Activated CD4-positive, alpha-beta T cell treated with anti-CD3 and anti-CD28 coated beads, Interleukin-2, amount 50 U/mL, for 1 hour (primary cell): ENCODE measurements at regions not wholly inside any gene's neighbourhood (a gene's known extent, or its start where the extent isn't known, plus 50 kb on each side); places are given as distances from the start of the nearest gene placed in this dataset.

ENCODE experiments used
- DNase-seq: peaks from one replicate; pipeline ENCODE4 v3.0.0-alpha.2; 2020

- no peak for DNase-seq
Observed at GRCh38 chr13:59178344-59178743, 985.4 kb downstream of the DIAPH3 start.

- no peak for DNase-seq
Observed at GRCh38 chr13:59182241-59182640, 981.5 kb downstream of the DIAPH3 start.

DNA sequence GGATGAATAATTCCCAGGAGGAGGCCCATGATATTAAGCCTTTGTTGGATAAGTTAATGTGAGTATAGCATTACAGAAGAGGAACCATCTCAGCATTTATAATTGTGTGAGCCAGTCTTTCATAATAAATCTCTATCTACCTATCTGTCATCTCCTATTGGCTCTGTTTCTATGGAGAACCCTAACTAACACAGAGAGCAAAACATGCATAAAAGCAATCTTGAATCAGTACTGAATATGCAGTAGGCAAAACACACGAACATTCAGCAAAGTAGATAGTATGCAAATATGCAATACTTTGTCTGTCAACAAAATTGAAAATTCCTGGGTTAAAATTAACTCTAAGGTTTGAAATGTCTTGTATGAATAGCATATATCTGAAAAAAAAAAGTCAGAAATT is 966.3 kb downstream of the DIAPH3 start:
- DNase-seq: no peak

GRCh38 chr13:59201841-59202240 is 961.9 kb downstream of the DIAPH3 start:
- no peak for DNase-seq

DNA sequence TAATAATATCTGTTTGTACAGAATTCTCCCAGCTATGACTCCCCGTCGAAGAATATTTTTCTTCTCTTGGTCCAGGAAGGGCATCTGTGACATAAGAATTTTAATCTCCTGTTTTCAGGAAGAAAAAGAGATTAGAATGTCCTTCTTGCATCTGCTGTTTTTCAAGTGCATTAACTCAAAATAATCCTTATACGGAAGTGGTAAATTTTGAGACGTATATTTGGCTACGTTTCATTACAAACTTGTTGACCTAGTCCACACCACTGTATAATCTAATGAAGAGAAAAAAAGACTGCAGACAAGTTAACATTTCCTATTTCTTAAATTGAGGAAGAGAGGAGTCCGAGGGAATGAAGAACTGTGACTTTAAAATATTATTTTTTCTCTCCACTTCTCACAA is 959.9 kb downstream of the DIAPH3 start:
- no peak for DNase-seq

- no peak for DNase-seq
Observed at GRCh38 chr13:59205501-59205900, 958.2 kb downstream of the DIAPH3 start.

DNA sequence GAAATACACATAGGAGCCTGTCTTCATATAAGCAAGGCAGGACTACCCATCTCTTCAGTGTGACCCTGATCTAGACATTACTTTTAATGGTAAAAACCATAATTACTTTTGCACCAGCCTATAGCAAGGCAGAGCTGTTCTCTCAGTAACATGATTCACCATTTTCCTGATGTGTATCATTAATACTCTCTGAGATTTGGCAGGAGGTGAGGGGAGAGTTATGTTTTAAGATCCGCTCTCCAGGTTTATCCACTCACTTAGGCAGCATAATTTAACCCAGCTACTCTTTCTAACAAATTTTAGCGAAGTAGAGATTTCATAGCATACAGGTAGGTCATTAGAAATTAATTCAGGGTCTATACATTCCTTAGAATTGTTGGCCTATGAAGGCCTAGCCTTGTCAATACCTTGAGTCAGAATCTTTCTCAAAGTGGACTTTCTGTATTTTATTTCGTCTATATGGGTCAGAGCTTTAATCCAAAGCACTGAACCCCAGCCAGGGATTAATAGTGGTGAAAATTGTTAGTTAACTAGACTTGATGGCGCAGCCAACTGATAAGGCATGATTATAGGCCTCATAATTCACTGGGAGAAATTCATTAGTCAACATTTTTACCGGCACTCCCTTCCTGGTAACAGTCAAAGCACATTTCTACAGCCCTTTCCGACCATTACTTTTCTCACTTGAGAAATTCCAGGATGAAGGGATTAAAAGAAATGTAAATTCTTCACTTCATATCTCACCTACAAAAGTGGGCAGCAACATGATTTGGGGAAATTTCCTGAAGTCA is 955.1 kb downstream of the DIAPH3 start:
- DNase-seq: no peak

- DNase-seq: no peak
Observed at GRCh38 chr13:59210543-59210942, 953.2 kb downstream of the DIAPH3 start.

- DNase-seq: no peak
Observed at GRCh38 chr13:59211606-59212005, 952.1 kb downstream of the DIAPH3 start.

GRCh38 chr13:59229401-59229800 is 934.3 kb downstream of the DIAPH3 start:
- no peak for DNase-seq

- no peak for DNase-seq
Observed at GRCh38 chr13:59229861-59230260, 933.9 kb downstream of the DIAPH3 start.

DNA sequence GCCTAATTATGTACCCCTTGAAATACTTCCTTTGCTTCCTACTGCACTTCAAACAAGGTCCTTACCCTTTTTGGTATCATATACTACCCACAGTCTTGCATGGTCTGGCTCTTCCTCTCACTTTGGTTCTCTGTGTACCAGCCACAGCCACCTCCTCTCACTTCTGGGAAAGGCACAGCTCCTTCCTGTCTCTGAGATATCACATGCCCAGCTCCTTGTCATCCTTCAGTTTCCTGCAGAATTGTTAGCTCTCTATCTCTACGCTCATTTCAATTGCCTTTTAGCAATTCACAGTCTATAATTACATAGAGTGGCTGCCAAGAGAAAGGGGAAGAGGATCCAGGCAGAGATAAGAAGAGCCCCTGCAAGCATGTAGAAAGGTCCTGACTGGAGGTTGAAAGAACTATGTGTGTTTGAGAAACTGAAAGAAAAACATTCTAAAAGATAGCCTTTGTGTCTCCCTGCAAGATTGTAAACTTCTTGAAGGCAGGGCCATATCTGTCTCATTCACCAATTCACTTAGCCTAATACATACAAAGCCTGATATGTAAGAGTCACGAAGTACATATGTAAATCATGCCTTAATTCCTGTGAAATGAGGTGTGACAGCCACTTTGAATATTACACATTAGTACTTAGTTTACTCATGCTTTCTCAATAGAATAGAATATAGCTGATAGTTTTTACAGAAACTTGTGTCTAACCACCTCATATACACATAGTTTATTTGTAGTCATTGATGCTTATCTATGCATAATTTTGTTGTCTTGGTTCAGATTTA is 933.1 kb downstream of the DIAPH3 start:
- no peak for DNase-seq

DNA sequence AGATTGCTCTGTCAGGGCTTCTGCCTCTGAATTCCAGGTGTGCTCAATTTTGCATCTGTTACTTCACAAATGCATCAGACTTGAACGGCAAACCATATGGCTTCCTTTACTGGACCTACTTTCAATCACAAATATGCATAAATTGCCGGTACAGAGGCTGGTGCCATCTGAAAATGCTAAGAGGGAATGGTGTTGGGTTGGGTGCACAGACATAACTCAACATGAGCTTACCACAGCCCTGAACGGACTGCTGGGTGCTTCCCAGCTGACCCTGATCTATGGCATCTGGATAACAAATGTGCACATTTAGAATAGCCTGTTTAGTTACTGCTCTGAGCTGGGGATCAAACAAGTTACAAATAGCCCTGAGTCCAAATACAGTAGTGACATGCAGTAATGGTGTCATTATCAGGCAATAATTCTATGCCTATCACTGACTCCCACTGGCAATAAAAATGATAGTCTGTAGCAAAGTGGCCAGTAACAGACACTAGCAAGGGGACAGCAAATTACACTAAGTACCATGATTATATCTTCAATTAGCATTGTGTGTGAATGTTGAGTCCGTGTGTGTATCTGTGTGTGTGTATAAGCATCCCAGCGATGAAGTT is 927.3 kb downstream of the DIAPH3 start:
- no peak for DNase-seq

DNA sequence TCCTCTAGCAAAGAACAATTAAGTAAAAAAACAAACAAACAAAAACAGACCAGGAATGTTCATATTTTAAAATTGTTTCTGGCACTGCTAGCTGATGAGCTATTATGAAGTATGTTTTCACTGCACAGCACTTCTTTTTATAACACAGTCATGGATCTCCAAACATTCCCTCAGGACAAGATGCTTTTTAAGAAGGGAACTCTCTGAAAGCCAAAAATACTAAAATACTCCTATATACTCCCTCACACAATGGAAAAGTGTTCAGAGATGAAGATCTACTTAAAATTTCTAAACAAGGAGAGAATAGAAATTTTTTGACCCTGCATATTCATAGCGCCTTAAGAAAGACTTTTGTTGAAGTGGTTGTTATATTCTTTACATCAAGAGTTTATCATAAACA is 926.8 kb downstream of the DIAPH3 start:
- DNase-seq: no peak

DNA sequence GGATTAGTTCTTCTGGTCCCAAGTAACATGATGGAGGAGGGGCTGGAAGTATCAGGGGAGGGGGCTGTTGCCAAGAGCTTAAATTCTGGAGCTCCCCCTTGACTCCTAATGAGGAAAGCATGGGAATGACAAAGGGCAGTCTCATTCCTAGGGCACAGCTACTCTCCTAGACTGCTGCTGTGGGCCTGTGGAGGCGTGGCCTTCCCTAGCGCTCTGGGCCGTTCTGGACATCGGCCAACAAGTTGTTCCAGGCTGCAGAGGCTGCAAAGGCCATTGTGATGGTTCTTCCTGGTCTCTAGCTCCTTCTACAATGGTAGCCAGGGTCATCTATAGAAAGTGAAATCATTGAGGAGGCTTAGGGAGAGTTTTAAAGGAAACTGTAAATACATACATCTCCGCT is 916.6 kb downstream of the DIAPH3 start:
- no peak for DNase-seq

DNA sequence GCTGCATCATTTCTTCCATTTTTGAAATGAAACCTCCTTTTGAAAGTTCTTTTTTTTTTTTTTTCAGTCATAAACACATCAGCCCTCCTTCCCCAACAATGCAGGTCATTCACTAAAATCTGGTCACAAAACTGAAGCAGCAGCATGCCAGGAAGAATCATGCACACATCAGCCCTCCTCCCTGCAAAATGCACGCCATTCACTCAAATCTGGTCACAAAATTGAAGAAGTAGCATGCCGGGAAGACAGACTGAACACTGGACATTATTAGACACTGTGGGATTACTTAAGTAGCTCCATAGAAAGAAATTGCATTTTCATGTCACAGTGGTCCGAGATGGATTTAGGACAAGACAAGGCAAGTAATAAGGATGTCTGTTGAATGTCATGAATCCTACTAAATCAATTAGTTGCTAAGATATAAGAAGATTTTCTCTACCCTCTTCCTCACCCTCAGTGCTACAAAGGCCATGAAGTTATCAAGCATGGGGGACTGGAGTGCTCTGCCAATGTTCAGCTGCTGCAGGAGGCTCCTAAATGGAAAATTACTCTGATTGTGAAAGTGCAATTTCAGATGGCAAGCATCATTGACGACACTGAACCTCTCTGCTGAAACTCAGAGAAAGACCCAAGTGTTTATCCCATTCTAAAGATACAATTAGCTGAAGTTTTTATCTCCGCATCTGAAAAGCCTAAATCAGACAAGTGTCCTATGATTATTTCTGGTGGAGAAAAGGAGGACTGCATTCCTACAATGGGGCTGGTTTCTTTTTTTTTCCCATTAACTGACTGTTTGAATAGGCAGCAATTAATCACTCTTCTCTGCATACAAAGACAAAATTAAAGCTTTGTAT is 913.2 kb downstream of the DIAPH3 start:
- DNase-seq: no peak

GRCh38 chr13:59259165-59260000 is 904.3 kb downstream of the DIAPH3 start:
- DNase-seq: no peak

- DNase-seq: no peak
Observed at GRCh38 chr13:59261928-59262488, 901.7 kb downstream of the DIAPH3 start.

DNA sequence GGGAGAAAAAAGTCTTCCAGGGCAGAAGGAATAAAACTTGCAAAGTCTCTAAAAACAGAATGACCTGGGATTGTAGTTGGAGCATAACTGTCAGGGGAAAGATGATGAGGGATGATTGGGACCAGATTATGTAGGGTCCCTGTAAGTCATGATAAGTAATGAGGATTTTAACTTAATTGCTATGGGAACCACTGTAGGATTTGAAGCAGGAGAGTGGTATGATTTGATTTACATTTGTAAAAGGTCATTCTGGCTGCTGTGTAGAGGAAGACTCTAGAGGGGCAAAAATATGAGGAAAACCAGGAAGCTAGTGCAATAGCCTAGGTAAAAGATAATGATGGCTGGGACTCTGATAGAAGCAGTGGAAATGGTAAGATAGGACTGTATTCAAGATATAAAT is 900.2 kb downstream of the DIAPH3 start:
- DNase-seq: no peak

DNA sequence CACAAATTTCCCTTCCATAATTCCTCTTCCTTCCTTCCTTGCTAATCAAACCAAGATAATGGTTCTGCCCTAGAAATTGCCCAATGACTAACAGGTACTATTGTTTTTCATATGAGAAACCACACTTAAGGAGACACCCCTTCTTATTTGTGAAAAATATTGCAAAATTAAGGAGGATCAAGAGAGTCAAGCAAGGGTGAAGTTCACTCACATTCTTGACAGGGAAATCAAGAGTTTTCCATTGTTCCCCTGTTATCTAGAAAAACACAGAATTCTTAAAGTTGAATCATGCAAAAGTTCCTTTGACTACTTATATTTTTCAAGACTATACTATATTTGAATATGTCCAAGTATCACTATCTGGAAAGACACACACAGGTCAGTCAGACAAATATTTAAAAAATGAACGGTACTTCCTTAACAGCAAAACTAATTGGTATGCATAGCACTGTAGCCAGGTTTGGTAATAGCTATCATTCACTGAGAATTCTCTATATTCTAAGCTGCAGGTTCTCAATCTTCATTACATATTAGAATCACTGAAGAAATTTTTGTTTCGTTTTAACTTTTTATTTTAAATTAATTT is 897.2 kb downstream of the DIAPH3 start:
- DNase-seq: no peak

- DNase-seq: no peak
Observed at GRCh38 chr13:59269476-59269875, 894.3 kb downstream of the DIAPH3 start.
